ENCODE measurements at regions not wholly inside any gene's neighbourhood (a gene's known extent, or its start where the extent isn't known, plus 50 kb on each side); places are given as distances from the start of the nearest gene placed in this dataset.
"Not testable (repeated sequence)": the region's sequence is repeated elsewhere in the genome, so short reads cannot be mapped to it uniquely, and the experiment has no call there.

DNA sequence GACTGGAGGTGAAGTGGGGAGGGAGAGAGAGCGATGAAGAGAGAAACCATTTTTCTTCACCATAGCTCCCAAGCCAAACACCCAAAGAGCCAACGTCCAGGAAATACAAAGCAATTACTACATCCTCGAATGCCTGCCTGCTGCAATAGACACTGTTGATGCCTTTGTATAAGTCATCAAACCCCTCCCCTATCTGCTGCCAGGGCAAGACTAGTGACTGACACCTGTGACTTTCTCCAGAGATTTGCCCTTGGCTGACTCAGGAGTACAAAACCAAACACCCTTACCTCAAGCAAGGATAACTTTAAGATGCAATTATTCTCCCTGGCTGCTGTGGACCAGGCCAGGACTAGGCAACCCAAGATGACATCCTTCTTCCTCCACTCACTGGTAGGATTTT, 81.8 kb upstream of the RASA1 start:
- no peaks in the 10 kb centered on the region for H3K36me3 Mint-ChIP-seq
- H3K27me3 Mint-ChIP-seq = no peaks in the 10 kb centered on the region
- no peak overlapping the region for H3K4me3 Mint-ChIP-seq
- no peak for DNase-seq
- CTCF ChIA-PET = no interaction called here
- no peaks in the 10 kb centered on the region for H3K9me3 Mint-ChIP-seq (ENCODE audit: low read depth)
- peaks cover 9% of the 10 kb centered on the region for H3K4me1 Mint-ChIP-seq
- H3K27ac Mint-ChIP-seq = no peak overlapping the region
- ATAC-seq = no peak

DNA sequence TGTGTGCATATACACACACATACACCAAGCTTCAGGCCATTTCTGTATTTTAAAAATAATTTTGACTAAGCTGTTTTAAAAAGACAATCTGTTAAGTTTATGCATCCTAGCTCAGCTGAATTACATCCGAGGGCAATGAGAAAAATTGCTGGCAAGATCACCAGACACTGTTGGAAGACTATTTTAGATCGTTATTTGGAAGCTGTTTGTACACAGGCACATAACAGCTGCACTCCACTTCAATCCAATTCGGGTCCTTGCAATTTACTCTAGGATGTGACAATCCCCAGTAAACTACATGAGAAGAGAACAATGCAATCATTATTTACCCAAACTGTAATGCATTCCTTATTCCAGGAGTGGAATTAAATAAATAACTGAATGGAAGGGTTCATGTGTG, 79.3 kb upstream of the RASA1 start:
- H3K4me3 Mint-ChIP-seq = no peak overlapping the region
- DNase-seq (no peak), ATAC-seq (no peak)
- no peaks in the 10 kb centered on the region for H3K9me3 Mint-ChIP-seq (ENCODE audit: low read depth)
- H3K27ac Mint-ChIP-seq = no peak overlapping the region
- H3K36me3 Mint-ChIP-seq = no peaks in the 10 kb centered on the region
- H3K4me1 Mint-ChIP-seq = peaks cover 16% of the 10 kb centered on the region
- CTCF ChIA-PET = no interaction called here
- H3K27me3 Mint-ChIP-seq = no peaks in the 10 kb centered on the region

DNA sequence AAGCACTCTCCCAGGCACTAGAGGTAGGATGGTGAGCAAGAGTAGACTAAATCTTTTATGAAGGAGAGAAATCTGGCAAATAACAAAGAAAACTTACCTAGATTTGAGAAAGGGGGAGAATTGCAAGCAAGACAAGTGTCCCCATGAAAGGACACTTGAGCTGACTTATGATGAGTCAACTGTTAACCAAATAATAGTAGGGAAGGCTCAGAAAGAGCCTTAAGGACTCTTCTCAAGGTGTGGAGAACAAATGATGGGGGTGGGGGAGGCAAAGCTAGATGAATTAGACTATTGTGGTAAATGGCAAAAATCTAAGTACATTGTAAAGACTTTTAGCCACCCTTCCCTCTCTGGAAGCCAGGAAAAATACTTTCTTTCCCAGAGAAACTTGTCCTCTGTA, 77.6 kb upstream of the RASA1 start:
- CTCF ChIA-PET = no interaction called here
- Mint-ChIP-seq H3K4me3 (no peak overlapping the region), H3K9me3 (ENCODE audit: low read depth) (no peaks in the 10 kb centered on the region), H3K36me3 (no peaks in the 10 kb centered on the region), H3K27ac (no peak overlapping the region), H3K4me1 (peaks cover 22% of the 10 kb centered on the region), H3K27me3 (no peaks in the 10 kb centered on the region)
- no peak for DNase-seq
- no peak for ATAC-seq

DNA sequence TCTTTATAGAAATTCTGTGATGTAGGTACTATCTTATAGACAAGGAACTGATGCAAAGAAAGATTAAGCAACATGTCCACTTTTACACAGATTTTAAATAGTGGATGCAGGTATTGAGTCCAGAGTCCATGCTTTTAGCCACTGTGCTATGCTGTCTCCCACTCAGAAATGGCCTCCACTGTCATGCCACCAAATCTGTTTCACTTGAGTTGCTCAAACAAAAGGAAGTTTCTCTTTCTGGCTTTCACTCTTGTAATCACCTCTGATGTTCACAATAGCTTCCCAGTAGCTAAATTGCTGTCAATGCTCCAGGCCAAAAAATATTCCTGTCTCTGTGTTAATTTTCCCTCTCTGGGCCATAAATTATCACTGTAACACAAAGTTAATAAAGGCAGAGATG, 77.0 kb upstream of the RASA1 start:
- no peaks in the 10 kb centered on the region for H3K27me3 Mint-ChIP-seq
- no peak overlapping the region for H3K4me3 Mint-ChIP-seq
- no peak overlapping the region for H3K27ac Mint-ChIP-seq
- no peaks in the 10 kb centered on the region for H3K9me3 Mint-ChIP-seq (ENCODE audit: low read depth)
- H3K4me1 Mint-ChIP-seq = peaks cover 29% of the 10 kb centered on the region
- DNase-seq (no peak), ATAC-seq (no peak)
- no peaks in the 10 kb centered on the region for H3K36me3 Mint-ChIP-seq
- CTCF ChIA-PET = no interaction called here

DNA sequence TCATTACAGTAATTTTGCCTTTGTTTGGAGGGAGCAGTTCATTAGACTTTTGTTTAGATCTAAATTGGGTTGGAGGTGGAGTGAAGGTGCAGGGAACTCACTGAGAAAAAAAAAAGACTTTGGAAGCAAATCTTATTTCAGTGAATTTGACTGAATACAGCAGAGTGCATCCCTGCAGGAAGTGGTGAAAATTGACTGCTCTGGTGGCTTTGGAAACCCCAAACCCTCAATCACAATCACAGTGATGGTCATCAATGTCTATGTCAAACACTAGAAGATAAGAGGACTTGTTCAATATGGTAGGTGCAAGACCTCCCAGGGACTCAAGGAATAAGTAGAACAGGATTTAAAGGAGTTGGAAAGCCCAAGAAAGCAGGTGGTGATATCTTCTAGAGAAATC, 76.0 kb upstream of the RASA1 start:
- ATAC-seq (peak; percentile 39), DNase-seq (peak; percentile 47)
- H3K27ac Mint-ChIP-seq = no peak overlapping the region
- CTCF ChIA-PET = no interaction called here
- H3K27me3 Mint-ChIP-seq = no peaks in the 10 kb centered on the region
- no peak overlapping the region for H3K4me3 Mint-ChIP-seq
- H3K36me3 Mint-ChIP-seq = no peaks in the 10 kb centered on the region
- H3K9me3 Mint-ChIP-seq (ENCODE audit: low read depth) = no peaks in the 10 kb centered on the region
- peaks cover 29% of the 10 kb centered on the region for H3K4me1 Mint-ChIP-seq

DNA sequence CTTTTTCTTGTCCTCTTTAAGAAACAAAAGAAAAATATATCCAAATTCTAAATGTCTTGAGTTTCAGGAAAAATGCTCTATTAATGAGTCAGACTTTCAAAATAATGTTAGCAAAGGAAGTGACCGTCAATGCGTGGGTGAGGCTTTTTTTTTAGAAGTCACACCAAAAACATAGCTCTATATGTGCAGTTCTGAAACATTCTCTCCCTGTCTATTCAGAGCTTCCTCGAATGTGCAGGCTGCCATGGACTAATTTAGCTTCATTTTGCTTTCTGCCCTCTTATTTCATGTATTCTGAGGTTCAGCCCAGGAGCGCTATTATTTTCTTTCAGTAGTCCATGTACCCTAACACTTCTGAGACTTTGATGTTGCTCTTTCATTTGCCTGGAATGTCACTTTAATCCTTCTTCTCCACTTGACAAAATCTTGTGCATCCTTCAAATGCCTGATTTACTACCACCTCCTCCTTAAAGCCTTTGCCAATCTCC, 72.5 kb upstream of the RASA1 start:
- CTCF ChIA-PET = interaction anchor here (1.3 kb wide), 2 partner anchors 10 to 18 kb away, joined by 3 read pairs; no protein-coding TSS in a partner anchor
- H3K36me3 Mint-ChIP-seq = peaks cover 1% of the 10 kb centered on the region
- H3K9me3 Mint-ChIP-seq (ENCODE audit: low read depth) = no peaks in the 10 kb centered on the region
- H3K27me3 Mint-ChIP-seq = no peaks in the 10 kb centered on the region
- peak; percentile 33 for ATAC-seq
- no peak for DNase-seq
- no peak overlapping the region for H3K27ac Mint-ChIP-seq
- H3K4me1 Mint-ChIP-seq = peaks cover 29% of the 10 kb centered on the region
- H3K4me3 Mint-ChIP-seq = no peak overlapping the region

DNA sequence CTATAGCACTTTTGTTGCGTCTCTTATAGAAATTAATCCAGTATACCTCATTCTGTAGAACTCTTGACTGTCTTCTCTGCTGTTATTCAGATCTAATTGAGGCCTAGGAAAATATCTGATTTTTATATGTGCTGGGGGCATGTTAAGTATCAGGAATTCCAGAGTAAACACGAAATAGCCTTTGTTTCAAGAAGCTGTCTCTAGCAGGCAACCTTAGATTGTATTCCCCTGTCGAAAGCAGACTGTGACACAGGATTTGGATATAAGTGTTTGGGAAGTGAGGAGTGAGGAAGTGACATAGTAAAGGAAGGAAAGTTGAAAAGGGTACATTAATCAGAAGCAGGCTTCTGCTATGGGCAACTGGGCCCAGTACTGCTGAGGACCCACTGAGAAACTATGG, 72.1 kb upstream of the RASA1 start:
- H3K27me3 Mint-ChIP-seq = no peaks in the 10 kb centered on the region
- H3K9me3 Mint-ChIP-seq (ENCODE audit: low read depth) = no peaks in the 10 kb centered on the region
- peaks cover 1% of the 10 kb centered on the region for H3K36me3 Mint-ChIP-seq
- no peak overlapping the region for H3K4me3 Mint-ChIP-seq
- peaks cover 29% of the 10 kb centered on the region for H3K4me1 Mint-ChIP-seq
- CTCF ChIA-PET = interaction anchor here (1.1 to 1.3 kb wide), 2 partner anchors 10 to 13 kb away, joined by 3 read pairs; no protein-coding TSS in a partner anchor
- DNase-seq = no peak
- no peak overlapping the region for H3K27ac Mint-ChIP-seq
- ATAC-seq = no peak

DNA sequence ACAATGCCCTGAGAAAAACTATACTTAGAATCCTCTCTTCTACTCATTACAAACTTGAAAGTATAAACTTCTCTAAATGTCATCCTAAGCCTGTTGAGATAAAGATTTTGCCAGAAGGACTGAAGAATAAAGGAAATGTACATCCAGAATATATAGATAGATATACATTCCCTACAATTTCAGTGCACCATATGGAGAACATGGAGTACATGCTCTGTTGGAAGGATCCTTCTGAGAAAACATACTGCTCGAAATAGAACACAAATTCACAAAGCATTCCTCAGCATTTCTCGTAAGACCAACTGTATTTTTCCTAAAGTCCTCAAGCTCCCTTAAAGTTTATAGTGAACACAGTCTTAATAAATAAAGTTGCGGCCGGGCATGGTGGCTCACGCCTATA, 69.7 kb upstream of the RASA1 start:
- ATAC-seq = no peak
- peaks cover 13% of the 10 kb centered on the region for H3K4me1 Mint-ChIP-seq
- H3K27ac Mint-ChIP-seq = no peak overlapping the region

DNA sequence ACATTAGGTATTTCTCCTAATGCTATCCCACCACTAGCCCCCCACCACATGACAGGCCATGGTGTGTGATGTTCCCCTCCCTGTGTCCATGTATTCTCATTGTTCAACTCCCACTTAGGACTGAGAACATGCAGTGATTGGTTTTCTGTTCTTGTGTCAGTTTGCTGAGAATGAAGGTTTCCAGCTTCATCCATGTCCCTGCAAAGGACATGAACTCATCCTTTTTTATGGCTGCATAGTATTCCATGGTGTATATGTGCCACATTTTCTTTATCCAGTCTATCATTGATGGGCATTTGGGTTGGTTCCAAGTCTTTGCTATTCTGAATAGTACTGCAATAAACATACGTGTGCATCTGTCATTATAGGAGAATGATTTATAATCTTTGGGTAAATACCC, 68.4 kb upstream of the RASA1 start:
- H3K4me3 Mint-ChIP-seq; H3K27ac Mint-ChIP-seq; H3K9me3 Mint-ChIP-seq (ENCODE audit: low read depth); CTCF ChIA-PET; DNase-seq; H3K27me3 Mint-ChIP-seq; H3K36me3 Mint-ChIP-seq; ATAC-seq: not testable (repeated sequence)
- H3K4me1 Mint-ChIP-seq = peaks cover 12% of the 10 kb centered on the region

More for the DNA sequence above, 69.7 kb upstream of the RASA1 start:
- no peak for DNase-seq
- H3K36me3 Mint-ChIP-seq = peaks cover 4% of the 10 kb centered on the region
- CTCF ChIA-PET = no interaction called here
- no peak overlapping the region for H3K4me3 Mint-ChIP-seq
- H3K9me3 Mint-ChIP-seq (ENCODE audit: low read depth) = no peaks in the 10 kb centered on the region
- H3K27me3 Mint-ChIP-seq = no peaks in the 10 kb centered on the region

DNA sequence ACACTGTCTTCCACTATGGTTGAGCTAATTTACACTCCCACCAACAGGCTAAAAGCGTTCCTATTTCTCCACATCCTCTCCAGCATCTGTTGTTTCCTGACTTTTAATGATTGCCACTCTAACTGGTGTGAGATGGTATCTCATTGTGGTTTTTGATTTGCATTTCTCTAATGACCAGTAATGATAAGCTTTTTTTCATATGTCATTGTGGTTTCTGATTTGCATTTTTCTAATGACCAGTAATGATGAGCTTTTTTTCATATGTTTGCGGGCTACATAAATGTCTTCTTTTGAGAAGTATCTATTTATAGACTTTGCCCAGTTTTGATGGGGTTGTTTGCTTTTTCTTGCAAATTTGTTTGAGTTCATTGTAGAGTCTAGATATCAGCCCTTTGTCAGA, 68.0 kb upstream of the RASA1 start:
- H3K27me3 Mint-ChIP-seq; H3K36me3 Mint-ChIP-seq; H3K9me3 Mint-ChIP-seq (ENCODE audit: low read depth); CTCF ChIA-PET; ATAC-seq; DNase-seq; H3K4me3 Mint-ChIP-seq; H3K27ac Mint-ChIP-seq: not testable (repeated sequence)
- peaks cover 10% of the 10 kb centered on the region for H3K4me1 Mint-ChIP-seq

DNA sequence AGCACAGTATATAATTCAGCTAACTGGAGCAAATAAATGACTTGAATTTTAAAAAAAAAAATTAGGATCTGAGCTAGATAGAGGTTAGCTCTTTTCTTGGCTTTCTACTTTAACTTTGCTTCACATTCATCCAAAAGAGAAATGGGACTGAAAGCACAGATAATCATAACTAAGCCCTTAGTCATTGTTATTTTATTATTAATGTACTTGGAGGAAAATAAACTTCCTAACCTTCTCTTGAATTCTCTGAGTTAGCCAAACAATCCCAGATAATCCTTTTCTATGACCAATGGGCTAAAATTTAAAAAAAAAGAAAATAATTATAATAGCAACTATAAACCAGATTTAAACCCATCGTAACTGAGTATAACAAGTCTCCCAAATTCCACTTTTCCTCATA, 57.6 kb upstream of the RASA1 start:
- no peaks in the 10 kb centered on the region for H3K9me3 Mint-ChIP-seq (ENCODE audit: low read depth)
- no peak for ATAC-seq
- peaks cover 13% of the 10 kb centered on the region for H3K36me3 Mint-ChIP-seq
- H3K27ac Mint-ChIP-seq = no peak overlapping the region
- no peak for DNase-seq
- H3K4me1 Mint-ChIP-seq = peaks cover 19% of the 10 kb centered on the region
- no peaks in the 10 kb centered on the region for H3K27me3 Mint-ChIP-seq
- no peak overlapping the region for H3K4me3 Mint-ChIP-seq
- CTCF ChIA-PET = no interaction called here

DNA sequence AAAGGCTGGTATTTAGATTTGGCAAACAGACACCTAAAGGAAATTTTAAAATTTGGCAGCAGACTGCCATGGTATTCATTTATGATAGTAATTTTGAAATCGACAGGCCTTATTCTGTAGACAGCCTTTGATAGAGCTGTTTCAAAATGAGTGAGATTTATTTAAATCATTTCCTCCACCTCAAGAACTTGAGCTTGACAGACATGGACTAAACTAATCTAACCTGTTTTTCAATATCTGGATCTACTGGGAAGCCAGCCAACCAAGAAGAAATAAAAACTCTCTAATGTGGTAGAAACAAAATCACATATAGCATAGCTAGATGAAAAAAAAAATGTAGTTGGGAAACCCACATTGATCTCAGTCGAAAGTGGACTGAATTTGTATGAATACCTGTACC, 56.9 kb upstream of the RASA1 start:
- no peak overlapping the region for H3K4me3 Mint-ChIP-seq
- CTCF ChIA-PET = no interaction called here
- no peaks in the 10 kb centered on the region for H3K9me3 Mint-ChIP-seq (ENCODE audit: low read depth)
- H3K4me1 Mint-ChIP-seq = peaks cover 26% of the 10 kb centered on the region
- no peaks in the 10 kb centered on the region for H3K27me3 Mint-ChIP-seq
- ATAC-seq (no peak), DNase-seq (no peak)
- H3K27ac Mint-ChIP-seq = no peak overlapping the region
- H3K36me3 Mint-ChIP-seq = peaks cover 13% of the 10 kb centered on the region

DNA sequence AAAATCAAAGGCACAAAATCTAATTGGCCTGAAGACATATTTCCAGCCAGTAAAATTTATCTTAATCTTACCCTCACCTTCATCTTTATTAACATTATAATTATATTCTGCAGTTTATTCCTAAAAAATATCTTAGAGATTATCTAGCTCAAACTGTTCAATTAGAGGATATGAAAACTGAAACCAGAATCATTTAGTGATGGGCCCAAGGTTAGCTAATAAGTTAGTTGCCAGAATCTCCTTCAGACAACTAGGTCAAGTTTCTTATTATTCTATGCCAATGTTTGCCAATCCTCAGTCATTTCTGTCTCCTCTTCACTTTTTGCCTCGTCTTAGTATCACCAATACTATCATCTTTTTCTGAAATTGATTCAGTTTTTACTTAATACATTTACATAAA, 56.0 kb upstream of the RASA1 start:
- no peak overlapping the region for H3K27ac Mint-ChIP-seq
- H3K4me1 Mint-ChIP-seq = peaks cover 26% of the 10 kb centered on the region
- CTCF ChIA-PET = no interaction called here
- no peaks in the 10 kb centered on the region for H3K9me3 Mint-ChIP-seq (ENCODE audit: low read depth)
- H3K36me3 Mint-ChIP-seq = peaks cover 15% of the 10 kb centered on the region
- no peaks in the 10 kb centered on the region for H3K27me3 Mint-ChIP-seq
- H3K4me3 Mint-ChIP-seq = no peak overlapping the region
- ATAC-seq (no peak), DNase-seq (no peak)

DNA sequence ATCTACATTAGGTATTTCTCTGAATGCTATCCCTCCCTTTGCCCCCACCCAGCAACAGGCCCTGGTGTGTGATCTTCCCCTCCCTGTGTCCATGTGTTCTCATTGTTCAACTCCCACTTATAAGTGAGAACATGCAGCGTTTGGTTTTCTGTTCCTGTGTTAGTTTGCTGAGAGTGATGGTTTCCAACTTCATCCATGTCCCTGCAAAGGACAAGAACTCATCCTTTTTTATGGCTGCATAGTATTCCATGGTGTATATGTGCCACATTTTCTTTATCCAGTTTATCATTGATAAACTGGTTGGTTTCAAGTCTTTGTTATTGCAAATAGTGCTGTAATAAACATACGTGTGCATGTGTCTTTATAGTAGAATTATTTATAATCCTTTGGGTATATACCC, 55.5 kb upstream of the RASA1 start:
- H3K27ac Mint-ChIP-seq; H3K4me3 Mint-ChIP-seq; ATAC-seq; H3K27me3 Mint-ChIP-seq; CTCF ChIA-PET; H3K9me3 Mint-ChIP-seq (ENCODE audit: low read depth); DNase-seq: not testable (repeated sequence)
- Mint-ChIP-seq H3K4me1 (peaks cover 26% of the 10 kb centered on the region), H3K36me3 (peaks cover 15% of the 10 kb centered on the region)

DNA sequence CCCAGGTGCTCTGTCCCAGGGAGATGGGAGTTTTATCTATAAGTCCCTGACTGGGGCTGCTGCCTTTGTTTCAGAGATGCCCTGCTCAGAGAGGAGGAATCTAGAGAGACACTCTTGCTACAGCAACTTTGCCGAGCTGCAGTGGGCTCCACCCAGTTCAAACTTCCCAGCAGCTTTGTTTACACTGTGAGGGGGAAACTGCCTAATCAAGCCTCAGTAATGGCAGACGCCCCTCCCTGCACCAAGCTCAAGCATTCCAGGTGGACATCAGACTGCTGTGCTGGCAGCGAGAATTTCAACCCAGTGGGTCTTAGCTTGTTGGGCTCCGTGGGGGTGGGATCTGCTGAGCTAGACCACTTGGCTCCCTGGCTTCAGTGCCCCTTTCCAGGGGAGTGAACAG, 50.2 kb upstream of the RASA1 start:
- H3K9me3 Mint-ChIP-seq (ENCODE audit: low read depth); H3K27me3 Mint-ChIP-seq; H3K4me3 Mint-ChIP-seq; CTCF ChIA-PET; H3K27ac Mint-ChIP-seq; DNase-seq; ATAC-seq: not testable (repeated sequence)
- peaks cover 15% of the 10 kb centered on the region for H3K36me3 Mint-ChIP-seq
- H3K4me1 Mint-ChIP-seq = peaks cover 17% of the 10 kb centered on the region

All from activated CD8-positive, alpha-beta memory T cell treated with anti-CD3 and anti-CD28 coated beads, Interleukin-2, amount 10 ng/mL, durations not matched to agents 7 days and 5 days (primary cell).